Mammary epithelial cell (primary cell): ENCODE measurements at regions not wholly inside any gene's neighbourhood (a gene's known extent, or its start where the extent isn't known, plus 50 kb on each side); places are given as distances from the start of the nearest gene placed in this dataset.

Experiments used
- EZH2 ChIP-seq: IDR thresholded peaks from 2 replicates; pipeline ENCODE4 v1.6.1; 2012; ENCODE audit warnings: low read length, inconsistent platforms, borderline replicate concordance
- TF ChIP-seq, protein P1 (sequence below), 2 donors: IDR thresholded peaks in 1 of 2; conservative IDR thresholded peaks in 1 of 2; 2 replicates each; pipeline ENCODE4 v1.5.1; 2011 to 2012; ENCODE audit warnings: inconsistent platforms in 2 of 2, low read length in 2 of 2, mild to moderate bottlenecking in 2 of 2, control low read depth in 1 of 2, low read depth in 1 of 2; ENCODE audit not compliant: insufficient read depth in 1 of 2; ENCODE audit errors: extremely low read depth in 1 of 2

DNA sequence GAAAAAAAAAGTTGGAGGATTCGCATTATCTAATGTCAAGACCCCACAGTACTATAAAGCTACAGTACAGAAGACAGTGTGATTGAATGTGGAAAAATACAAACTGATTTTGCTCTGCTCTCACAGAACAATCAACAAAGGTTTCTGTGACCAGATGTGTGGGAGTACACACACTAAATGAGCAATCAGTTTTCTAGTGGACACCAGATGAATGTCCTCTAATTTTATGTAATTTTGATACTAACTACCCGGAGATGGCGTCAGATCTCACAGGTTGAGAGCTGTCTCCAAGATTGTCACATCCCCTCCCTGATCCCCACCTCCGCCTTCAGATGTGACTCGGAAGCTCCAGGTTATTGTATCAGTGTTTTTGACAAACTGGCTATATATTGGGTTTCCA is 81.9 kb upstream of the HUWE1 start:
- TF ChIP-seq, protein P1, sequence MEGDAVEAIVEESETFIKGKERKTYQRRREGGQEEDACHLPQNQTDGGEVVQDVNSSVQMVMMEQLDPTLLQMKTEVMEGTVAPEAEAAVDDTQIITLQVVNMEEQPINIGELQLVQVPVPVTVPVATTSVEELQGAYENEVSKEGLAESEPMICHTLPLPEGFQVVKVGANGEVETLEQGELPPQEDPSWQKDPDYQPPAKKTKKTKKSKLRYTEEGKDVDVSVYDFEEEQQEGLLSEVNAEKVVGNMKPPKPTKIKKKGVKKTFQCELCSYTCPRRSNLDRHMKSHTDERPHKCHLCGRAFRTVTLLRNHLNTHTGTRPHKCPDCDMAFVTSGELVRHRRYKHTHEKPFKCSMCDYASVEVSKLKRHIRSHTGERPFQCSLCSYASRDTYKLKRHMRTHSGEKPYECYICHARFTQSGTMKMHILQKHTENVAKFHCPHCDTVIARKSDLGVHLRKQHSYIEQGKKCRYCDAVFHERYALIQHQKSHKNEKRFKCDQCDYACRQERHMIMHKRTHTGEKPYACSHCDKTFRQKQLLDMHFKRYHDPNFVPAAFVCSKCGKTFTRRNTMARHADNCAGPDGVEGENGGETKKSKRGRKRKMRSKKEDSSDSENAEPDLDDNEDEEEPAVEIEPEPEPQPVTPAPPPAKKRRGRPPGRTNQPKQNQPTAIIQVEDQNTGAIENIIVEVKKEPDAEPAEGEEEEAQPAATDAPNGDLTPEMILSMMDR (conservative IDR thresholded peaks at IDR 0.05 in 1 of 2, IDR thresholded peaks at IDR 0.05 in 1 of 2; ENCODE audit: extremely low read depth in 1 of 2, insufficient read depth in 1 of 2, low read depth in 1 of 2, low read length in 2 of 2) = no peak
- no peak for TF ChIP-seq EZH2
